Psoas muscle (tissue), 7 donors: ENCODE measurements at regions not wholly inside any gene's neighbourhood (a gene's known extent, or its start where the extent isn't known, plus 50 kb on each side); places are given as distances from the start of the nearest gene placed in this dataset.

ENCODE experiments used
- ATAC-seq, 4 donors: fragments of 200-7000 bp; cut with Tn5 transposase; one replicate each; pipeline ENCODE4 v1.9.1; 2020; ENCODE audit warnings: moderate library complexity in 3 of 4, mild to moderate bottlenecking in 2 of 4
- DNase-seq, 2 donors: peaks; one replicate each; pipeline ENCODE4 v3.0.0-alpha.2; 2020
- H3K27ac ChIP-seq: fragments of 200-600 bp; one replicate; pipeline ENCODE4 v1.8.0; 2022
- H3K27me3 ChIP-seq, 3 donors: fragments of 200-600 bp in 1 of 3; one replicate each; pipeline versions ENCODE4 v1.6.1 to v1.8.0; 2013 to 2022; ENCODE audit warnings: low read length in 2 of 3, mild to moderate bottlenecking in 2 of 3, moderate library complexity in 1 of 3; ENCODE audit not compliant: insufficient read depth in 3 of 3
- H3K36me3 ChIP-seq, 2 donors: fragments of 200-600 bp in 1 of 2; one replicate each; pipeline versions ENCODE4 v1.6.1 to v1.8.0; 2013 to 2022; ENCODE audit warnings: low read depth in 1 of 2, mild to moderate bottlenecking in 1 of 2, moderate library complexity in 1 of 2; ENCODE audit not compliant: insufficient read depth in 1 of 2
- H3K4me1 ChIP-seq: fragments of 200-600 bp; one replicate; pipeline ENCODE4 v1.8.0; 2022
- H3K4me3 ChIP-seq: fragments of 200-600 bp; one replicate; pipeline ENCODE4 v1.8.0; 2022; ENCODE audit warnings: mild to moderate bottlenecking
- H3K9me3 ChIP-seq: fragments of 200-600 bp; one replicate; pipeline ENCODE4 v1.8.0; 2022
- WGBS, 3 donors: extraction: QIAGEN DNeasy Blood & Tissue Kit; methylation state at CpG; one replicate each; pipeline versions ENCODE4 v1.1.6 to v1.1.7; 2013; 5-methylcytosine and 5-hydroxymethylcytosine counted together
- intact Hi-C, 2 donors: fragments of 100-400 bp; cut with DNase I; formaldehyde crosslinking; loops; one replicate each; pipeline versions ENCODE4 v1.11.0 to v1.14.2; 2022
- TF ChIP-seq, protein P1 (sequence below): fragments of 200-600 bp; IDR thresholded peaks from one replicate; pipeline ENCODE4 v1.8.0; 2022; ENCODE audit warnings: antibody characterized with exemption
- donor health status: healthy with polysubstance abuse.
- donor health status: DM: no; HTN: no; CAD: no; lungs with moderate emphysema.
- donor health status: Bipolar disorder and iron deficiency.
- donor health status: healthy.
- donor health status: DM: yes; HTN: yes; CAD: no.
- donor health status: DM: no; HTN: no; CAD: no.
- donor health status: DM: yes; HTN: yes; CAD: no.

DNA sequence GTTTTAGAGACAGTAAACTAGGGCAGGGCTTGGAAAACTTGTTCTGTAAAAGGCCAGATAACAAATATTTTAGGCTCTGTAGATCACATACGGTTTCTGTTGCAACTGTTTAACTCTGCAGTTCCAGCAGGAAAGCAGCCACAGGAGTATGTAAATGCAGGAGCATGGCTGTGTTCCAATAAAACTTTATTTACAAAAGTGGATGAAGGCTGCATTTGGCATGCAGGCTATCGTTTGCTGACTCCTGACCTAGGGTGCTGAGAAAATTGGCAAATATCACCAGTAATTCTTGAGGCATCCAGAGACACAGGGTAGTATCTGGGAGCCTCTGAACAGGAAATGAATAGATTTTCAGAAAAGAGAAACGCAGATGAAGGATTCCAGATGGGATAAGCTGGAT is 274.0 kb downstream of the MAF start:
- H3K4me1 ChIP-seq: peaks cover 3% of the 10 kb centered on the region
- intact Hi-C loops: no loop called here
- TF ChIP-seq, protein P1, sequence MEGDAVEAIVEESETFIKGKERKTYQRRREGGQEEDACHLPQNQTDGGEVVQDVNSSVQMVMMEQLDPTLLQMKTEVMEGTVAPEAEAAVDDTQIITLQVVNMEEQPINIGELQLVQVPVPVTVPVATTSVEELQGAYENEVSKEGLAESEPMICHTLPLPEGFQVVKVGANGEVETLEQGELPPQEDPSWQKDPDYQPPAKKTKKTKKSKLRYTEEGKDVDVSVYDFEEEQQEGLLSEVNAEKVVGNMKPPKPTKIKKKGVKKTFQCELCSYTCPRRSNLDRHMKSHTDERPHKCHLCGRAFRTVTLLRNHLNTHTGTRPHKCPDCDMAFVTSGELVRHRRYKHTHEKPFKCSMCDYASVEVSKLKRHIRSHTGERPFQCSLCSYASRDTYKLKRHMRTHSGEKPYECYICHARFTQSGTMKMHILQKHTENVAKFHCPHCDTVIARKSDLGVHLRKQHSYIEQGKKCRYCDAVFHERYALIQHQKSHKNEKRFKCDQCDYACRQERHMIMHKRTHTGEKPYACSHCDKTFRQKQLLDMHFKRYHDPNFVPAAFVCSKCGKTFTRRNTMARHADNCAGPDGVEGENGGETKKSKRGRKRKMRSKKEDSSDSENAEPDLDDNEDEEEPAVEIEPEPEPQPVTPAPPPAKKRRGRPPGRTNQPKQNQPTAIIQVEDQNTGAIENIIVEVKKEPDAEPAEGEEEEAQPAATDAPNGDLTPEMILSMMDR: no peak
- no peaks in the 10 kb centered on the region for H3K27me3 ChIP-seq
- no peak for ATAC-seq
- H3K27ac ChIP-seq: no peak overlapping the region
- 79 to 84% (median 81%) methylated on average over 3 of the region's 3 CpGs for WGBS, 3 donors
- no peak for DNase-seq
- no peak overlapping the region for H3K4me3 ChIP-seq
- H3K9me3 ChIP-seq: no peaks in the 10 kb centered on the region
- H3K36me3 ChIP-seq: no peaks in the 10 kb centered on the region

DNA sequence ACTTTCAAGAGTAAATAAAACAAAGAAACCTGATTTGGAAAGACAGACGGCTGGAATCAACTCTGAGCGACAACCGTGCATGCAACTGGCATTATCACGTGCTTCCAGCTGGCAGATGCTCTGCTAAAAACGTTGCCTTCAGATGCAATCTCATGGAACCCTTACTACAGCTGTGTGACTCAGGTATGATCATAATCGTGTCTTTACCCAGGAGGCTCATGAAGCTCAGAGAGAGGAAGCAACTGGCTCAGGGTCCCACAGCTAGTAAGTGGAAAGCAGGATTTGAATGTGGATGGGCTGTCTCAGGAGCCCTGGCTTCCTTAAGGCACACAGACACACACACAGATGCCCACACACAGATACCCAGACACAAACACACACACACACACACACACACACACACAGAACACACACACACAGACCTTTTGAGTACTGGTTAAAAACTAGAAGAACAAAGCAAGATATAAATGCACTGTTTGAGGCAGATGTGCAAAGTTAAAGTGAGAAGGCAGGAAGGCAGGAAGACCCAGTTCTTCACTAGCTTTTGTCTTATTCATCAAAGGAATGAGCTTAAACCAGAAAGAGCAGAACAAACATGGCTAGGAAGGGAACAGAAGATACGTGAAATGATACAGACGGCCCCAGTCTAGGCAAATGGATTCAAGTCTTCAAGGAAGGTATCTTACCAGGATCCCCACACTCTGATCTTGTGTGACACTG is 275.2 kb downstream of the MAF start:
- Histone ChIP-seq H3K36me3 (no peaks in the 10 kb centered on the region), H3K27ac (no peak overlapping the region), H3K9me3 (no peaks in the 10 kb centered on the region), H3K4me1 (peaks cover 6% of the 10 kb centered on the region), H3K27me3 (no peaks in the 10 kb centered on the region), H3K4me3 (no peak overlapping the region)
- TF ChIP-seq, protein P1: no peak
- ATAC-seq (no peak), DNase-seq (no peak)
- WGBS, 3 donors: 46 to 53% (median 53%) methylated on average over 8 of the region's 8 CpGs
- intact Hi-C loops: no loop called here

DNA sequence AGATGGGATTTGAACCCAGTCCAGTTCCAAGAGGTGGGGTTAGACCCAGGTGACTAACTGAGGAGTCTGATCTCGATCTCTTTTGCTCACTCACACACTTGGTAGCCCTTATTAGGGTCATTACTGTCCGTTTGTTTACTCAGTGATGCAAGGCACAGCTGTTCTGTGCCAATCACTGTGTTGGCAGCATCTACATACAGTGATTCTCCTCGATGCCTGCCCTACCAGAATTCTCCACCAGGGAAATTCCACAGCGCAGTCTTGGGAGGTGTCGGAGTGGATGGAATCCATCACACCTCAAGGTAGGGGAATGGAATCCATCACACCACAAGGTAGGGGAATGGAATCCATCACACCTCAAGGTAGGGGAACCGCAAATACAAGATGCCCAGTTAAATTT is 279.6 kb downstream of the MAF start:
- intact Hi-C loops: loop anchor here in 1 of 2 donors (5.0 kb wide), 1 partner anchor 281 kb away; the partner anchor contains the start of gene MAF
- DNase-seq (peak; percentile 29 to 71), ATAC-seq (peak; percentile 87 to 91 (median 89))
- Histone ChIP-seq H3K4me3 (no peak overlapping the region), H3K4me1 (peaks cover 16% of the 10 kb centered on the region), H3K9me3 (no peaks in the 10 kb centered on the region), H3K27me3 (no peaks in the 10 kb centered on the region), H3K27ac (peak overlapping the region; percentile 50), H3K36me3 (no peaks in the 10 kb centered on the region)
- TF ChIP-seq, protein P1: peak; percentile 58
- 31 to 47% (median 36%) methylated on average over 6 of the region's 6 CpGs for WGBS, 3 donors

DNA sequence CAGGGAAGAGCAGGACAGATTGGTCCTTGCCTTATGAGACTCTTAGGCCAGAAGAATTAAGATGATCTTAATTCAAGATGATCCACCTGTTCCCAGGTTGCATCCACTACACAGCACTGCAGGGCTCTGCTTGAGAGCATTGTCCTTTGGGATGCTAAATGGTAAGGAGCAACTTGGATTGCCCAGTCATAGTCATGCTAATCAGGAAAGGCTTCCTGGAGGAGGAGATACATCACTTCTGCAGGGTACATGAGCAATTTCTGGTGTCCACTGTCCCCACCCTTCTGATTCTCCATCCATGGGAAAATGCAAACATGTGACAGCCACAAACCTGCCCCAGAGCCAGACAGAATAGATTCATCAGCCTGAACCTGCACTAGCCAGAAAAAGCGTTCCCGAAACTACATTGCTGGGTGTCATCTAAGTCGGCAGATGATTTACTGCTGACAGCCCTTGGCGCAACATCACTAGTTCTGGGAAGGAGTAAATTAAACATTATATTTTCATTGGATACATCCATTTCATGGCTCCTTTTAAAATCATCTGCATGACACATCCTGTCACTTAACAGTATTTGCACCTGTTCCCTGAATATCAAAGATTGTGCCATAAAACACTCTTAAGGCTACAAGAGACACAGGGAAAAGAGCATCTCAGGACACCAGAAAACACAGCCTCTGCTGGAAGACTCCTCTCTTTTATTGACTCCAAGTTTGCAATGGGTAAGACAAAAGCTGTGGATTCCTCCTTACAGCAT is 282.2 kb downstream of the MAF start:
- ATAC-seq: peak; percentile 70 to 82 (median 77)
- peak overlapping the region; percentile 0 for H3K27ac ChIP-seq
- TF ChIP-seq, protein P1: no peak
- intact Hi-C loops: loop anchor here (5.0 to 10.0 kb wide), 3 partner anchors 61 to 126 kb away; no protein-coding TSS in a partner anchor
- no peak overlapping the region for H3K4me3 ChIP-seq
- H3K27me3 ChIP-seq: no peaks in the 10 kb centered on the region
- no peaks in the 10 kb centered on the region for H3K36me3 ChIP-seq
- peaks cover 16% of the 10 kb centered on the region for H3K4me1 ChIP-seq
- no peaks in the 10 kb centered on the region for H3K9me3 ChIP-seq
- peak; percentile 27 to 83 for DNase-seq
- 23 to 37% (median 24%) methylated on average over 4 of the region's 4 CpGs for WGBS, 3 donors
